K562 (cell line): ENCODE measurements at regions not wholly inside any gene's neighbourhood (a gene's known extent, or its start where the extent isn't known, plus 50 kb on each side); places are given as distances from the start of the nearest gene placed in this dataset.

ENCODE experiments used
- CTCF ChIP-seq, 3 experiments: IDR thresholded peaks in 2 of 3; conservative IDR thresholded peaks in 1 of 3; 2 replicates each; pipeline ENCODE4 v1.5.1; 2011 to 2012; ENCODE audit warnings: low read length in 3 of 3, mild to moderate bottlenecking in 3 of 3, control low read depth in 2 of 3, improper control_type of control experiment in 1 of 3, inconsistent platforms in 1 of 3, low read depth in 1 of 3, mixed read lengths in 1 of 3, moderate library complexity in 1 of 3; ENCODE audit not compliant: insufficient read depth in 2 of 3
- TBL1XR1 ChIP-seq, 2 experiments: IDR thresholded peaks; 2 replicates each; pipeline ENCODE4 v1.6.1; 2012; ENCODE audit warnings: improper control_type of control experiment in 2 of 2, low read length in 2 of 2, mild to moderate bottlenecking in 1 of 2
- TF ChIP-seq, protein P1 (sequence below), 2 experiments: fragments of 450-650 bp; formaldehyde crosslinking in 1 of 2; IDR thresholded peaks; 2 replicates each; pipeline versions ENCODE4 v1.4.0 to v1.6.1; 2014 to 2020; ENCODE audit warnings: mild to moderate bottlenecking in 2 of 2, borderline replicate concordance in 1 of 2, low read depth in 1 of 2

GRCh38 chr4:136528131-136528530, 1004.2 kb downstream of the PCDH18 start:
- TF ChIP-seq CTCF (IDR thresholded peaks at IDR 0.05 in 2 of 3, conservative IDR thresholded peaks at IDR 0.05 in 1 of 3; ENCODE audit: insufficient read depth in 2 of 3, low read depth in 1 of 3, low read length in 3 of 3) (no peak), TBL1XR1 (IDR thresholded peaks at IDR 0.05; ENCODE audit: low read length in 2 of 2) (no peak)
- TF ChIP-seq, protein P1, sequence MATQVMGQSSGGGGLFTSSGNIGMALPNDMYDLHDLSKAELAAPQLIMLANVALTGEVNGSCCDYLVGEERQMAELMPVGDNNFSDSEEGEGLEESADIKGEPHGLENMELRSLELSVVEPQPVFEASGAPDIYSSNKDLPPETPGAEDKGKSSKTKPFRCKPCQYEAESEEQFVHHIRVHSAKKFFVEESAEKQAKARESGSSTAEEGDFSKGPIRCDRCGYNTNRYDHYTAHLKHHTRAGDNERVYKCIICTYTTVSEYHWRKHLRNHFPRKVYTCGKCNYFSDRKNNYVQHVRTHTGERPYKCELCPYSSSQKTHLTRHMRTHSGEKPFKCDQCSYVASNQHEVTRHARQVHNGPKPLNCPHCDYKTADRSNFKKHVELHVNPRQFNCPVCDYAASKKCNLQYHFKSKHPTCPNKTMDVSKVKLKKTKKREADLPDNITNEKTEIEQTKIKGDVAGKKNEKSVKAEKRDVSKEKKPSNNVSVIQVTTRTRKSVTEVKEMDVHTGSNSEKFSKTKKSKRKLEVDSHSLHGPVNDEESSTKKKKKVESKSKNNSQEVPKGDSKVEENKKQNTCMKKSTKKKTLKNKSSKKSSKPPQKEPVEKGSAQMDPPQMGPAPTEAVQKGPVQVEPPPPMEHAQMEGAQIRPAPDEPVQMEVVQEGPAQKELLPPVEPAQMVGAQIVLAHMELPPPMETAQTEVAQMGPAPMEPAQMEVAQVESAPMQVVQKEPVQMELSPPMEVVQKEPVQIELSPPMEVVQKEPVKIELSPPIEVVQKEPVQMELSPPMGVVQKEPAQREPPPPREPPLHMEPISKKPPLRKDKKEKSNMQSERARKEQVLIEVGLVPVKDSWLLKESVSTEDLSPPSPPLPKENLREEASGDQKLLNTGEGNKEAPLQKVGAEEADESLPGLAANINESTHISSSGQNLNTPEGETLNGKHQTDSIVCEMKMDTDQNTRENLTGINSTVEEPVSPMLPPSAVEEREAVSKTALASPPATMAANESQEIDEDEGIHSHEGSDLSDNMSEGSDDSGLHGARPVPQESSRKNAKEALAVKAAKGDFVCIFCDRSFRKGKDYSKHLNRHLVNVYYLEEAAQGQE (IDR thresholded peaks at IDR 0.05; ENCODE audit: borderline replicate concordance), result no peak
- TF ChIP-seq, protein P1 (CRISPR knock-in tag; IDR thresholded peaks at IDR 0.05; ENCODE audit: low read depth), result no peak
